Aorta (tissue), 5 donors: ENCODE measurements at regions not wholly inside any gene's neighbourhood (a gene's known extent, or its start where the extent isn't known, plus 50 kb on each side); places are given as distances from the start of the nearest gene placed in this dataset.

Experiments
- ATAC-seq: fragments of 200-7000 bp; cut with Tn5 transposase; one replicate; pipeline ENCODE4 v1.9.1; 2022; ENCODE audit warnings: moderate library complexity; ENCODE audit not compliant: low FRiP score
- DNase-seq, 2 donors: peaks; one replicate each; pipeline ENCODE4 v3.0.0-alpha.2; 2020
- H3K27ac ChIP-seq, 2 donors: one replicate each; pipeline ENCODE4 v1.5.1; 2013; ENCODE audit warnings: low read length in 2 of 2, mild to moderate bottlenecking in 2 of 2, moderate library complexity in 2 of 2, control low read depth in 1 of 2, inconsistent platforms in 1 of 2, low read depth in 1 of 2
- H3K27me3 ChIP-seq, 2 donors: one replicate each; pipeline ENCODE4 v1.6.1; 2013; ENCODE audit warnings: control low read depth in 1 of 2, low read length in 1 of 2, mild to moderate bottlenecking in 1 of 2, moderate library complexity in 1 of 2; ENCODE audit not compliant: insufficient read depth in 2 of 2, control insufficient read depth in 1 of 2
- H3K36me3 ChIP-seq, 2 donors: one replicate each; pipeline ENCODE4 v1.6.1; 2013; ENCODE audit warnings: control low read depth in 1 of 2, low read length in 1 of 2, mild to moderate bottlenecking in 1 of 2; ENCODE audit not compliant: insufficient read depth in 2 of 2, control insufficient read depth in 1 of 2
- H3K4me1 ChIP-seq, 2 donors: one replicate each; pipeline ENCODE4 v1.6.1; 2013; ENCODE audit warnings: low read length in 2 of 2, control low read depth in 1 of 2, mild to moderate bottlenecking in 1 of 2, moderate library complexity in 1 of 2; ENCODE audit not compliant: insufficient read depth in 2 of 2, control insufficient read depth in 1 of 2
- H3K4me3 ChIP-seq, 2 donors: one replicate each; pipeline ENCODE4 v1.5.1; 2013; ENCODE audit warnings: low read length in 2 of 2, control low read depth in 1 of 2, mild to moderate bottlenecking in 1 of 2
- H3K9me3 ChIP-seq: one replicate; pipeline ENCODE4 v1.6.1; 2013; ENCODE audit warnings: mild to moderate bottlenecking, low read length; ENCODE audit not compliant: control insufficient read depth
- WGBS, 2 donors: extraction: QIAGEN DNeasy Blood & Tissue Kit; methylation state at CpG; one replicate each; pipeline ENCODE4 v1.1.7; 2013; 5-methylcytosine and 5-hydroxymethylcytosine counted together
- intact Hi-C, 2 donors: fragments of 100-400 bp; cut with DNase I; formaldehyde crosslinking; loops; one replicate each; pipeline versions ENCODE4 v1.14.2 to v1.15.0; 2022
- donor health status: healthy with polysubstance abuse.
- donor health status: Bipolar disorder and iron deficiency.
- donor health status: DM: no; HTN: no; CAD: no.
- donor health status: DM: no; HTN: no; CAD: no.
- donor health status: DM: yes; HTN: yes; CAD: no.

DNA sequence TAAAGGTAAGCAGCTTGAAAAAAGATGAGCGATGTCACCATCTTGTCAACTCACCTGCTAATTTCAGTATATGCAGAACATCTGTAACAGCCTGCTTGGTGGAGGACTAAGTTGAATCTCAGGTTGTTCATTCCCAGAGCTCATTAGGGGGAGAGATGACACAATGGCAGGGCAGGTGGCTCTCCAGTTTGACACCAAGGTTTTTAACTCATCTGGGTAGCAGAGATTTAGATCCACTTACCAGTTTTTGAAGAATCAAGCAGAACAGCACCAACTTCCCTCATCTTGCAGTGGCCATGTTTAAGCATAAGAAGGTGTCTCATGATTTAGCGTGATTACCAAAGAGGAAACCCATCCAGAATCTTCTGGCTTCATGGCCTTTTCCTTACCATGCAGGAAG, 168.3 kb downstream of the TSHZ3 start:
- Histone ChIP-seq H3K27ac (no peak overlapping the region), H3K36me3 (no peaks in the 10 kb centered on the region), H3K4me1 (no peaks in the 10 kb centered on the region), H3K9me3 (no peaks in the 10 kb centered on the region), H3K4me3 (no peak overlapping the region), H3K27me3 (no peaks in the 10 kb centered on the region)
- ATAC-seq: no peak
- intact Hi-C loops: no loop called here
- DNase-seq: no peak
- 49 to 76% methylated on average over 2 of the region's 2 CpGs for WGBS, 2 donors

DNA sequence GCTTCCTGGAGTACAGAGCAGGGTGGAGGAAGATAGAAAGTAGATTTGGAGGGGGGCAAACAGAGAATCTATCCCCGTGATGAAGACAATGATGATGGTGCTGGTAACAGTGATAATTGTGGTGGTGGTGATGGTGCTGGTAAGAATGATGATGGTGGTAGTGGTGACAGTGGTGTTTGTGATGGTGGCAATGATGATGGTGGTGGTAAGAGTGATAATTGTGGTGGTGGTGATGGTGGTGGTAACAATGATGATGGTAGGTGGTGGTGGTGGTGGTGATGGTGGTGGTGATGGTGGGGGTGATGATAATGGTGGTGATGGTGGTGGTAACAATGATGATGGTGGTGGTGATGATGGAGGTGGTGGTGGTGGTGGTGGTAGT, 169.8 kb downstream of the TSHZ3 start:
- Histone ChIP-seq H3K4me1 (no peaks in the 10 kb centered on the region), H3K9me3 (no peaks in the 10 kb centered on the region), H3K27ac (no peak overlapping the region), H3K4me3 (no peak overlapping the region), H3K27me3 (no peaks in the 10 kb centered on the region), H3K36me3 (no peaks in the 10 kb centered on the region)
- intact Hi-C loops: no loop called here
- no peak for DNase-seq
- ATAC-seq: no peak
- WGBS, 2 donors: 78 to 84% methylated on average over 1 of the region's 1 CpG

DNA sequence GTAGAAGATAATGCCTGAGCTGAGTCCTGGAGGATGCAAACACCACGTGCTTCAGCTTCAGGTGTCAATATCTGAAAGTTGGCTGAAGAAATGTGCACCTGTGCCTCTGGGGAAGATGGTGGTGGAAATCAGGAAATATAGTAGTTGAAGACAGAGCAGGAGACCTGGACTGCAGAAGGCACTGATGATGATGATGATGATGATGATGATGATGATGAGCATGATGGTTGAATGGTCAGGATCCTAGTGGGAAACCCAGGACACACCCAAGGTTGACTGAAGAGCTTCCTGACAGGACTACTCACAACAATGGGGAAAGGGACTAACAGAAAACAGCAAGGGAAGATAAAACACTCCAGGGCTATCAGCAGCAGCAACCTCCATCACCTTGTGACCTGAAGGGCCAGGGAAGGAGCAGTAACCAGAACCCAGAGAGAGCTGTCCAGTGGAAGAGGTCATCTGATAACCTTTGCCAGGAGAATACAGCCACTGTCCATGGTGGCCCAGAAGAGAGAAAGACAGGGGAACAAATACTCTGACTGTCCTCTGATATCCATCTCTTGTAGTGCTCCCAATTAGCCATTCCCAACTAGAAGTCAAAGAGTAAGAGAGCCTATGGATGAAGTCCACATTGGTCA, 170.3 kb downstream of the TSHZ3 start:
- Histone ChIP-seq H3K27ac (no peak overlapping the region), H3K4me3 (no peak overlapping the region), H3K4me1 (no peaks in the 10 kb centered on the region), H3K27me3 (no peaks in the 10 kb centered on the region), H3K36me3 (no peaks in the 10 kb centered on the region), H3K9me3 (no peaks in the 10 kb centered on the region)
- no peak for ATAC-seq
- DNase-seq: no peak
- intact Hi-C loops: no loop called here
- WGBS, 2 donors: 64 to 68% methylated on average over 1 of the region's 1 CpG

DNA sequence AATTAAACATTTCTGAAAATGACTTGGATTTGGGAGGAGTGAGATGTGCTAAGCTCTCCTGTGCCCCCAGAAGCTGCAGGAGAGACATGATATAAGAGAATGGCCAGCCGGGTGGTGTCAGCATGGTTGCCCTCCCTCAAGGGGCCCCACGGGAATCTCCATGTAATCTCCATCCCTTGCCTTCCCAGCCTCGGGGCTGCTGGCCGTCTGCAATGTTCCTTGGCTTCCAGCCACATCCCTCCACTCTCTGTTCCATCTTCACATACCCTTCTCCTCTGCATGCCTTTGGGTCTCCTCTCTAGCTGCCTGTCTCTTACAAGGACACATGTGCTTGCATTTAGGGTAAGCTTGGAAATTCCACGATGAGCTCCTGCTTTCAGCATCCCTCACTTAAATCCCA, 172.0 kb downstream of the TSHZ3 start:
- ATAC-seq: no peak
- DNase-seq: no peak
- H3K9me3 ChIP-seq: no peaks in the 10 kb centered on the region
- H3K36me3 ChIP-seq: no peaks in the 10 kb centered on the region
- H3K4me1 ChIP-seq: no peaks in the 10 kb centered on the region
- no peaks in the 10 kb centered on the region for H3K27me3 ChIP-seq
- no peak overlapping the region for H3K4me3 ChIP-seq
- intact Hi-C loops: no loop called here
- H3K27ac ChIP-seq: no peak overlapping the region
- 48 to 55% methylated on average over 5 of the region's 5 CpGs for WGBS, 2 donors

DNA sequence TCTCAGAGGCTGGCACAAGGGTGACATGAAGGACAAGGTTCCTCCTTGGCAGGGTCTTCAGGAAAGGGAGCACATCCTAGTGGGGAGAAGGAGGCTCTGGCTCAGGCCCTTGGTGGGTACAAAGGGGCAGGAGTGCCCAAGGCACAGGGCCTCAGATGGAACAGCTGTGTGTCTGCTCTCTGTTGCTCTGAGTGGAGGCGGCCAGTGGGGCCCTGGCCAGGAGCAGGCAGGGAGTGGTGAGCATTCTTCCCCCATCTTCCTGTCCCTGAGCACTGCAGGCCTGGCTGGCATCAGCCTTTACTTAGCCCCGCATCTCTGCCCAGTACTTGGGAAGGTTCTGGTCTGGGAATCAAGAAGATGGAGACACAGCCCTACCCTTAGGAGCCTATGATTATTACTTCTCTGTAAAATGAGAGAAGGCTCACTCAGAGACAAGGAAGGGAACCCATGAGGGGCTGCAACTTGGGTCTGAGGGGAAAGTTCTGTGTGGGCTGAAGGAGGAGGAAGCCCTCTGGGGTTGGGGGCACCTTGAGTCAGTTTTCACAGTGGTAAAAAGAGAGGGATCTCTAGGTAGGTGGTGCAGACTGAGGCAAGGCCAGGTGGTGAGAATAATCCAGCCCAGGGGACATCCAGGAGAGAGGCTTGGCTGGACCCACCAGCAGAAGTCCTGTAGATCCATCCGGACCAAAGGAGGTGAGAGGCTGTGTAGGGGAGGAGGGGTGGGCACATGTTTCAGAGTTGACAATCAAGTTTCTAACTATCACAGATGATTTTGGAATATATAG, 173.5 kb downstream of the TSHZ3 start:
- Histone ChIP-seq H3K27ac (no peak overlapping the region), H3K9me3 (no peaks in the 10 kb centered on the region), H3K4me1 (no peaks in the 10 kb centered on the region), H3K4me3 (no peak overlapping the region), H3K27me3 (no peaks in the 10 kb centered on the region), H3K36me3 (no peaks in the 10 kb centered on the region)
- ATAC-seq: no peak
- 79 to 83% methylated on average over 3 of the region's 3 CpGs for WGBS, 2 donors
- no peak for DNase-seq
- intact Hi-C loops: no loop called here

DNA sequence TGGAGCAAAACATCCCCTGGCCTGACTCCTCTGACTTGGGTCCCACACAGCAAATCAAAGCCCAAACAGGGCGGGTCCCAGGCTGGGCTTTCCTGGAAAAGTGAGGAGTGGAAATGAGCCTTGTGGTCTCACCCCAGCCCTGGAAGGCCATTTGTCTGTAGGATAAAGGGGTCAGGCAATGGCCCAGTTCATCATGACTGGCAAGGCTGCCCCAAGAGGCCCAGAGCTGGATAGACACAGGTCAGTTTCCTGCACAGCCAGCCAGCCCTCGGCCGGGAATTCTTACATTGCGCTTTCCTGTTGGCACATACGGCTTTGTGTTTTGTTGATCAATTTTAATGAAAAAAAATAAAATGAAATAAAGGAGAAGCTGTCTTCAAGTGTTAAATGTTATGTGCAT, 174.3 kb downstream of the TSHZ3 start:
- Histone ChIP-seq H3K4me1 (no peaks in the 10 kb centered on the region), H3K27me3 (no peaks in the 10 kb centered on the region), H3K4me3 (no peak overlapping the region), H3K9me3 (no peaks in the 10 kb centered on the region), H3K27ac (no peak overlapping the region), H3K36me3 (no peaks in the 10 kb centered on the region)
- WGBS, 2 donors: 38 to 40% methylated on average over 5 of the region's 5 CpGs
- DNase-seq: peak in 1 of 2 donors; percentile 51
- no peak for ATAC-seq
- intact Hi-C loops: no loop called here

DNA sequence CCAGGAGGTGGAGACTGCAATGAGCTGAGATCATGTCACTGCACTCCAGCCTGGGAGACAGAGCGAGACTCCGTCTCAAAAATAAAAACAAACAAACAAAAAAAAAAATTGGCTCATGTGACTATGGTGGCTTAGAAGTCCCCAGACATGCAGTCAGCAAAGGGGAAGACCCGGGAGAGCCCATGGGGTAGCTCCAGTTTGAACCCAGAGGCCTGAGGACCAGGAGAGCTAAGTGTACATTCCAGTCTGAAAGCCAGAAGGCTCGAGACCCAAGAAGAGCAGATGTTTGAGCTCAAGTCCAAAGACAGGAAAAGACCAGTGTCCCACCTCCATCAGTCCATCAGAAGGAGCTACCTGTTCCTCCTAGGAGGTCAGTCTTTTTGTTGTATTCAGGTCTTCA, 175.2 kb downstream of the TSHZ3 start:
- no peaks in the 10 kb centered on the region for H3K9me3 ChIP-seq
- DNase-seq: no peak
- H3K4me3 ChIP-seq: no peak overlapping the region
- intact Hi-C loops: no loop called here
- 66 to 72% methylated on average over 4 of the region's 4 CpGs for WGBS, 2 donors
- ATAC-seq: no peak
- H3K36me3 ChIP-seq: no peaks in the 10 kb centered on the region
- no peak overlapping the region for H3K27ac ChIP-seq
- no peaks in the 10 kb centered on the region for H3K27me3 ChIP-seq
- H3K4me1 ChIP-seq: no peaks in the 10 kb centered on the region

DNA sequence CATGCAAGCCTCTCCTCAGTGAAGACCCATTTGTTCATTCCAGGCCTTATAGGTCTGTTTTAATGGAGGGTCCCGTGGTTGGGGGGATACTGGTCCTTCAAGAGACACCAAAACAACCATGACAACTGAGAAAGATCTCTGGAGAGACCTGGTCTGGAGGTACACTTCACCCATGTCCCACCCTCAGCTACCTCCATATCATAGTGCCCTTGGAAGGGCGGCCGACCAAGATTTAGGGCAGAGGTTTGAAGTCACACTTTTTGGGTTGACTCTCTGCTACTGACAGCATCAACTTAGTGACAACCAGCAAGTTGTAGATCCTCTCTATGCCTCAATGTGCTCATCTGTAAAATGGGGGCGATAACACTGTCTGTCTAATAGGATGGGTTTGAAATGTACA, 177.3 kb downstream of the TSHZ3 start:
- H3K4me1 ChIP-seq: no peaks in the 10 kb centered on the region
- H3K9me3 ChIP-seq: no peaks in the 10 kb centered on the region
- no peaks in the 10 kb centered on the region for H3K36me3 ChIP-seq
- intact Hi-C loops: no loop called here
- DNase-seq: no peak
- no peak for ATAC-seq
- 84 to 87% methylated on average over 4 of the region's 4 CpGs for WGBS, 2 donors
- no peak overlapping the region for H3K4me3 ChIP-seq
- no peaks in the 10 kb centered on the region for H3K27me3 ChIP-seq
- no peak overlapping the region for H3K27ac ChIP-seq

DNA sequence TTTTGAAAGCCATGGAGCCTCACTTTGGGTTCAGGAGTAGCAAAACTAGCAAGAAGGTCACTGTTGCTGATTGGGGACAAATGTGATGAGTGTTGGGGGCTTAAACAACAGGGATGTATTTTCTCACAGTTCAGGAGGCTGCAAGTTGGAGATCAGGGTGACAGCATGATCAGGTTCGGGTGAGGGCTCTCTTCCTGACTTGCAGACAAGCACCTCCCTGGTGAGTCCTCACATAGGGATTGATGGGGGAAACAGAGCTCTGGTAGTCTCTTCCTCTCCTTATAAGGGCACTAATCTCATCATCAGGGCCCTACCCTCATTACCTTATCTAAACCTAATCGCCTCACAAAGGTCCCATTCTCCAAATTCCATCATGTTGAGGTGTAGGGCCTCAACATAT, 179.2 kb downstream of the TSHZ3 start:
- intact Hi-C loops: no loop called here
- no peak for ATAC-seq
- Histone ChIP-seq H3K27ac (no peak overlapping the region), H3K27me3 (no peaks in the 10 kb centered on the region), H3K4me1 (no peaks in the 10 kb centered on the region), H3K9me3 (no peaks in the 10 kb centered on the region), H3K4me3 (no peak overlapping the region), H3K36me3 (no peaks in the 10 kb centered on the region)
- 68 to 74% methylated on average over 2 of the region's 2 CpGs for WGBS, 2 donors
- DNase-seq: no peak
